Testis (tissue), 2 donors: ENCODE measurements at regions not wholly inside any gene's neighbourhood (a gene's known extent, or its start where the extent isn't known, plus 50 kb on each side); places are given as distances from the start of the nearest gene placed in this dataset.

Experiments
- DNase-seq: peaks from one replicate; pipeline ENCODE4 v3.0.0-alpha.2; 2019
- H3K27ac ChIP-seq, 2 donors: fragments of 200-600 bp; sonication (generic); one replicate each; pipeline ENCODE4 v1.5.1; 2019
- H3K27me3 ChIP-seq: fragments of 200-600 bp; sonication (generic); one replicate; pipeline ENCODE4 v1.5.1; 2019
- H3K36me3 ChIP-seq: fragments of 200-600 bp; sonication (generic); one replicate; pipeline ENCODE4 v1.5.1; 2017; ENCODE audit warnings: low read depth; ENCODE audit errors: missing control alignments
- H3K4me1 ChIP-seq: fragments of 200-600 bp; sonication (generic); one replicate; pipeline ENCODE4 v1.5.1; 2019
- H3K4me3 ChIP-seq, 2 donors: fragments of 200-600 bp; sonication (generic); one replicate each; pipeline ENCODE4 v1.5.1; 2017 to 2019
- H3K9me3 ChIP-seq: fragments of 200-600 bp; sonication (generic); one replicate; pipeline ENCODE4 v1.5.1; 2017
- POLR2A ChIP-seq: fragments of 450-650 bp; IDR thresholded peaks from one replicate; pipeline ENCODE4 v1.6.1; 2017; ENCODE audit warnings: antibody characterized with exemption, mild to moderate bottlenecking, moderate library complexity
- WGBS, 2 donors: methylation state at CpG; one replicate each; pipeline ENCODE4 v1.1.5; 2018; 5-methylcytosine and 5-hydroxymethylcytosine counted together
- intact Hi-C: fragments of 100-400 bp; cut with DNase I; formaldehyde crosslinking; loops from one replicate; pipeline ENCODE4 v1.15.1; 2023; ENCODE audit warnings: low total_unique reads
- TF ChIP-seq, protein P1 (sequence below), 3 experiments: fragments of 450-650 bp in 2 of 3; fragments of 200-600 bp in 1 of 3; sonication (generic) in 1 of 3; IDR thresholded peaks; one replicate each; pipeline ENCODE4 v1.5.1; 2016 to 2019; ENCODE audit warnings: antibody characterized with exemption in 3 of 3, mild to moderate bottlenecking in 2 of 3, moderate library complexity in 1 of 3

DNA sequence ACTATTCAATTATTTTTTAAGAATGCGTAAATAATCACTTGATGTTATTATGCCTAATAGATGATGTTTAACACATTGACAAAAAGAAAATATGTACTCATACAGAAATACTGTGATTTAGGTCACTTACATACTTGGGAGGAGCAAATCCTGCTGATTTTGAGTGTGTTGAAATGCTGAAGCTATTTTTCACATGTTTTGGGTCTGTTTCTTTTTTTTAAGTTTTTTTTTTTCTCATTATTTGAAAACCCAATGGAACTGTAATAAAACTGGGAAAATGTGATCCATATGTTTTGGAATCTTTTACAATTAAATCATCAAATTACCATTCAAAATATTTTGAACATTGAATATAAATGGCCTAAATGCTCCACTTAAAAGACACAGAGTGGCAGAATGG is 366.2 kb upstream of the ADAMTS5 start:
- 94 to 97% methylated on average over 1 of the region's 1 CpG for WGBS, 2 donors
- no peaks in the 10 kb centered on the region for H3K4me1 ChIP-seq
- H3K4me3 ChIP-seq: no peak overlapping the region
- H3K9me3 ChIP-seq: no peaks in the 10 kb centered on the region
- H3K27ac ChIP-seq: no peak overlapping the region
- no peaks in the 10 kb centered on the region for H3K27me3 ChIP-seq
- no peak for DNase-seq
- no peak for TF ChIP-seq POLR2A
- TF ChIP-seq, protein P1, sequence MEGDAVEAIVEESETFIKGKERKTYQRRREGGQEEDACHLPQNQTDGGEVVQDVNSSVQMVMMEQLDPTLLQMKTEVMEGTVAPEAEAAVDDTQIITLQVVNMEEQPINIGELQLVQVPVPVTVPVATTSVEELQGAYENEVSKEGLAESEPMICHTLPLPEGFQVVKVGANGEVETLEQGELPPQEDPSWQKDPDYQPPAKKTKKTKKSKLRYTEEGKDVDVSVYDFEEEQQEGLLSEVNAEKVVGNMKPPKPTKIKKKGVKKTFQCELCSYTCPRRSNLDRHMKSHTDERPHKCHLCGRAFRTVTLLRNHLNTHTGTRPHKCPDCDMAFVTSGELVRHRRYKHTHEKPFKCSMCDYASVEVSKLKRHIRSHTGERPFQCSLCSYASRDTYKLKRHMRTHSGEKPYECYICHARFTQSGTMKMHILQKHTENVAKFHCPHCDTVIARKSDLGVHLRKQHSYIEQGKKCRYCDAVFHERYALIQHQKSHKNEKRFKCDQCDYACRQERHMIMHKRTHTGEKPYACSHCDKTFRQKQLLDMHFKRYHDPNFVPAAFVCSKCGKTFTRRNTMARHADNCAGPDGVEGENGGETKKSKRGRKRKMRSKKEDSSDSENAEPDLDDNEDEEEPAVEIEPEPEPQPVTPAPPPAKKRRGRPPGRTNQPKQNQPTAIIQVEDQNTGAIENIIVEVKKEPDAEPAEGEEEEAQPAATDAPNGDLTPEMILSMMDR (IDR thresholded peaks at IDR 0.05): no peak
- H3K36me3 ChIP-seq: no peaks in the 10 kb centered on the region
- intact Hi-C loops: no loop called here

GRCh38 chr21:27329255-27329851 is 362.5 kb upstream of the ADAMTS5 start:
- H3K36me3 ChIP-seq: no peaks in the 10 kb centered on the region
- no peaks in the 10 kb centered on the region for H3K4me1 ChIP-seq
- TF ChIP-seq, protein P1 (IDR thresholded peaks at IDR 0.05): no peak
- TF ChIP-seq POLR2A: no peak
- WGBS, 2 donors: 31 to 53% methylated on average over 6 of the region's 6 CpGs
- no peak overlapping the region for H3K4me3 ChIP-seq
- H3K27ac ChIP-seq: no peak overlapping the region
- no peaks in the 10 kb centered on the region for H3K27me3 ChIP-seq
- no peaks in the 10 kb centered on the region for H3K9me3 ChIP-seq
- intact Hi-C loops: no loop called here
- DNase-seq: no peak

DNA sequence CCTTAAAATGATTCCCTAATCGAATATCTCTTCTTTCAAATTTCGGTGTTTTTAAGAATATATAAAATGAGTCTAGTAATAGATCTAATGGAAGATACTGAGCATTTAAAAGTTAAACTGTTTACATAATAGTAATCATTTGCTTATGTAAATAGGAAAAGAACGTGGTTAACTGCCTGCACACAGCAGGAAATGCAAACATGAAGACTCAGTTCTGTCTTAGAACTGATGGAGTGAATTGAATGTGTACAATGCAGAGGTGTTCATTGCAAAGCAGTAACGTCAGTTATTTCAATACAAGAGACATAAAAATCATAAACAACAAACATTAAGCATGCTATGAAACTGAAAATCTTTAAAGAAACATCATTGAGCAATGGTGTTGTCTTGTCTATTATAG is 359.4 kb upstream of the ADAMTS5 start:
- Histone ChIP-seq H3K9me3 (no peaks in the 10 kb centered on the region), H3K27ac (no peak overlapping the region), H3K27me3 (no peaks in the 10 kb centered on the region), H3K36me3 (no peaks in the 10 kb centered on the region), H3K4me1 (no peaks in the 10 kb centered on the region), H3K4me3 (no peak overlapping the region)
- intact Hi-C loops: no loop called here
- no peak for DNase-seq
- WGBS, 2 donors: 56 to 57% methylated on average over 4 of the region's 4 CpGs
- TF ChIP-seq, protein P1 (IDR thresholded peaks at IDR 0.05): no peak
- no peak for TF ChIP-seq POLR2A

DNA sequence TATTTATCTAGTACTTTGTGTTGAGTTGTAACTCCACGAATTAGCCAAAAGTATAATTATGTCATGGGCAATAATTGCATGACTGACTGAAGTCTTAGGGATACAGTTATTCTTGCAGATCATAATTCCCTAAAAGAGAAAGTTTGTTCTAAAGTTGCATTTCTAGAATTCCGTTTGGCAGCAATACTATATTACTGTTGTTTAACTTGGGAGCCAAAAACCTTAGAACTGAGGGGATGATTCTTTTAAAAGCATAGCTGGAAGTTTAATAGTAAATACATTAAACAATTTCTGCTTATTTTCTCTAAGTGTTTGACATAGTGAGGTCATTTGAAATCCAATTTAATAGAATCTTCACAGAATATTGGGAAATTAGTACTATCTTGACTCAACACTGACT is 356.4 kb upstream of the ADAMTS5 start:
- no peaks in the 10 kb centered on the region for H3K4me1 ChIP-seq
- H3K9me3 ChIP-seq: no peaks in the 10 kb centered on the region
- H3K27me3 ChIP-seq: no peaks in the 10 kb centered on the region
- WGBS, 2 donors: 76 to 79% methylated on average over 2 of the region's 2 CpGs
- H3K27ac ChIP-seq: no peak overlapping the region
- intact Hi-C loops: no loop called here
- H3K36me3 ChIP-seq: no peaks in the 10 kb centered on the region
- DNase-seq: no peak
- TF ChIP-seq, protein P1 (IDR thresholded peaks at IDR 0.05): no peak
- TF ChIP-seq POLR2A: no peak
- H3K4me3 ChIP-seq: no peak overlapping the region

- intact Hi-C loops: no loop called here
Observed at GRCh38 chr21:27321791-27322190, 354.9 kb upstream of the ADAMTS5 start.

More at GRCh38 chr21:27321791-27322190, 354.9 kb upstream of the ADAMTS5 start:
- no peak for TF ChIP-seq POLR2A
- TF ChIP-seq, protein P1 (IDR thresholded peaks at IDR 0.05): no peak
- no peaks in the 10 kb centered on the region for H3K27me3 ChIP-seq
- H3K9me3 ChIP-seq: no peaks in the 10 kb centered on the region
- 76 to 83% methylated on average over 2 of the region's 2 CpGs for WGBS, 2 donors
- no peak overlapping the region for H3K27ac ChIP-seq
- no peak overlapping the region for H3K4me3 ChIP-seq
- H3K4me1 ChIP-seq: no peaks in the 10 kb centered on the region
- H3K36me3 ChIP-seq: no peaks in the 10 kb centered on the region
- no peak for DNase-seq
